Upper lobe of left lung (tissue), 4 donors: ENCODE measurements at regions not wholly inside any gene's neighbourhood (a gene's known extent, or its start where the extent isn't known, plus 50 kb on each side); places are given as distances from the start of the nearest gene placed in this dataset.

Experiments
- EP300 ChIP-seq, 4 donors: sonication (generic); formaldehyde crosslinking; IDR thresholded peaks; one replicate each; pipeline ENCODE4 v1.5.1; 2017; ENCODE audit warnings: antibody characterized with exemption in 4 of 4, control low read depth in 2 of 4
- POLR2A ChIP-seq, 4 donors: fragments of 450-650 bp; IDR thresholded peaks; one replicate each; pipeline ENCODE4 v1.5.1; 2016 to 2017; ENCODE audit warnings: antibody characterized with exemption in 4 of 4, mild to moderate bottlenecking in 2 of 4
- POLR2AphosphoS5 ChIP-seq, 2 donors: sonication (generic); formaldehyde crosslinking; IDR thresholded peaks; one replicate each; pipeline ENCODE4 v1.5.1; 2017; ENCODE audit warnings: antibody characterized with exemption in 2 of 2
- TF ChIP-seq, protein P1 (sequence below), 6 experiments: fragments of 450-650 bp in 4 of 6; fragments of 200-600 bp in 2 of 6; sonication (generic) in 2 of 6; IDR thresholded peaks; one replicate each; pipeline ENCODE4 v1.5.1; 2016 to 2019; ENCODE audit warnings: antibody characterized with exemption in 6 of 6

DNA sequence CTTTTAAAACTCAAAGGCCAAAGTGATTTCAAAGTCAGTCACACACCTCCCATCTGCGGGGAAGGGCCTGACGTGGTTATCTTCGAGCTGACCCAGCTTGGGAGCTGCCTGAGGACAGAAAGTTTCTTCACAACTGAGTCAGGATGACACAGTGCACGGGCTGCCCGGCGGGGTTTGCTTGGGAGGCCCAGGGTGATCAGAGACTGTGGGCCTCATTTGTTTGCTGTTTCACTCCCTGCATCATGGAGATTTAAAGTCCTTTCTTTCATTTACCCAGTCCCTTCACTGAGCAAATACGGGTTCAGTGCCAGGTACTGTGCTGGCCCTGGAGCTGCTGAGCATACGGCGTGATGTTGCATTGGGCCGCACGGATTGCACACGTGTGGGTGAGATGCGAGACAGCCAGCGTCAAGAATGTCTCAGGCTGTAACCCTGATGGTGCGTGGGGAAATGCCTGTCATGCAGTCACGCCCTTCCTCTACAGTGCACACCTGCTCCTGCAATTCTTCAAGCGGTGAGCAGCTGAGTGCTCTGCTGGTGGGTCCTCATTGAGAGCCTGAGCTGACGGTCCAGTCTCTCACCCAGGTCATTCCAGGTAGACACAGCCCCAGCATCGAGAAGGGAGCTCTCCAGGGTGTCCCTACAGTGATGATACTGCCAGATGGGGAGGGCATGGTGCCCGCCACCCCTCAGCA, 82.7 kb upstream of the PMEPA1 start:
- TF ChIP-seq EP300 (IDR thresholded peaks at IDR 0.05): no peak
- TF ChIP-seq, protein P1, sequence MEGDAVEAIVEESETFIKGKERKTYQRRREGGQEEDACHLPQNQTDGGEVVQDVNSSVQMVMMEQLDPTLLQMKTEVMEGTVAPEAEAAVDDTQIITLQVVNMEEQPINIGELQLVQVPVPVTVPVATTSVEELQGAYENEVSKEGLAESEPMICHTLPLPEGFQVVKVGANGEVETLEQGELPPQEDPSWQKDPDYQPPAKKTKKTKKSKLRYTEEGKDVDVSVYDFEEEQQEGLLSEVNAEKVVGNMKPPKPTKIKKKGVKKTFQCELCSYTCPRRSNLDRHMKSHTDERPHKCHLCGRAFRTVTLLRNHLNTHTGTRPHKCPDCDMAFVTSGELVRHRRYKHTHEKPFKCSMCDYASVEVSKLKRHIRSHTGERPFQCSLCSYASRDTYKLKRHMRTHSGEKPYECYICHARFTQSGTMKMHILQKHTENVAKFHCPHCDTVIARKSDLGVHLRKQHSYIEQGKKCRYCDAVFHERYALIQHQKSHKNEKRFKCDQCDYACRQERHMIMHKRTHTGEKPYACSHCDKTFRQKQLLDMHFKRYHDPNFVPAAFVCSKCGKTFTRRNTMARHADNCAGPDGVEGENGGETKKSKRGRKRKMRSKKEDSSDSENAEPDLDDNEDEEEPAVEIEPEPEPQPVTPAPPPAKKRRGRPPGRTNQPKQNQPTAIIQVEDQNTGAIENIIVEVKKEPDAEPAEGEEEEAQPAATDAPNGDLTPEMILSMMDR (IDR thresholded peaks at IDR 0.05): no peak
- no peak for TF ChIP-seq POLR2A (IDR thresholded peaks at IDR 0.05)
- TF ChIP-seq POLR2AphosphoS5 (IDR thresholded peaks at IDR 0.05): no peak
